Pancreas (tissue), 10 donors: ENCODE measurements at regions not wholly inside any gene's neighbourhood (a gene's known extent, or its start where the extent isn't known, plus 50 kb on each side); places are given as distances from the start of the nearest gene placed in this dataset.

Source experiments
- ATAC-seq, 4 donors: fragments of 200-7000 bp; cut with Tn5 transposase; one replicate each; pipeline versions ENCODE4 v1.8.0 to v1.9.1; 2020; ENCODE audit warnings: mild to moderate bottlenecking in 4 of 4, moderate library complexity in 4 of 4
- DNase-seq, 6 donors: peaks; one replicate each; pipeline ENCODE4 v3.0.0-alpha.2; 2020
- FAIRE-seq: peaks from 2 replicates; lab custom pipeline; 2012; peaks lifted over from hg19 to GRCh38; lab: Jason Lieb, UNC
- H3K27ac ChIP-seq, 4 donors: fragments of 200-600 bp; sonication (generic); 1 replicate in 3 of 4; 2 replicates in 1 of 4; pipeline versions ENCODE4 v1.5.0 to v1.8.0; 2020
- H3K27me3 ChIP-seq, 4 donors: fragments of 200-600 bp; one replicate each; pipeline ENCODE4 v1.8.0; 2021
- H3K36me3 ChIP-seq, 3 donors: fragments of 200-600 bp; sonication (generic) in 1 of 3; one replicate each; pipeline versions ENCODE4 v1.5.0 to v1.8.0; 2020 to 2021
- H3K4me1 ChIP-seq, 3 donors: fragments of 200-600 bp; one replicate each; pipeline ENCODE4 v1.8.0; 2021
- H3K4me3 ChIP-seq, 4 donors: fragments of 200-600 bp; sonication (generic) in 2 of 4; one replicate each; pipeline versions ENCODE4 v1.5.0 to v1.8.0; 2020 to 2021
- H3K9me3 ChIP-seq, 4 donors: fragments of 200-600 bp; one replicate each; pipeline ENCODE4 v1.8.0; 2021
- WGBS, 2 donors: extraction: QIAGEN DNeasy Blood & Tissue Kit; methylation state at CpG; one replicate each; pipeline ENCODE4 v1.1.7; 2013; 5-methylcytosine and 5-hydroxymethylcytosine counted together
- intact Hi-C, 3 donors: fragments of 100-400 bp; cut with DNase I; formaldehyde crosslinking; loops; one replicate each; pipeline versions ENCODE4 v1.11.1 to v1.14.2; 2022
- TF ChIP-seq, protein P1 (sequence below), 4 donors: fragments of 200-600 bp; sonication (generic) in 3 of 4; IDR thresholded peaks; one replicate each; pipeline versions ENCODE4 v1.5.0 to v1.8.0; 2021; ENCODE audit warnings: antibody characterized with exemption in 4 of 4
- donor health status: healthy with polysubstance abuse.
- donor health status: DM: no; HTN: no; CAD: no; lungs with moderate emphysema.
- donor health status: DM: no; HTN: no; CAD: no.
- donor health status: control.
- donor health status: control.
- donor health status: Bipolar disorder and iron deficiency.
- donor health status: DM: yes; HTN: yes; CAD: no.
- donor health status: DM: no; HTN: no; CAD: no.
- donor health status: DM: no; HTN: no; CAD: no.
- donor health status: DM: yes; HTN: yes; CAD: no.

DNA sequence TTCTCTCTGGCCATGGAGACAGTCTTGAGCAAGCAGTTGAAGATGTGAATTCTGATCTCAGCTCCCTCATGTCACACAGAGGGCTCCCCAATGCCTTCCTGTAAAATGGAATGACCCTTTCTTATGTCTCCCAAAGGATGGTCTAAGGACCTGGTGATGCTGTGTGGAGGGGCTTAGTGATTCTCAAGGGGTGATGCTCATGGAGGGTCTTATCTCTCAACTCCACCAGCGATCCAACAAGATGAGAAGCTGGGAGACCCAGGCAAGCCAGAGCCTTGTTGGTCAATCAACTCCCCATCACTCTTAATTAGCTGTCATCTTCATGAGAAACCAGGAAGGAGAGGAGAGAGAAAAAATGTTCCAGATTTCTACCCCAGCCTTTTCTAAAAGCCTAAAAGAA is 78.0 kb upstream of the SORCS3 start:
- Histone ChIP-seq H3K36me3 (no peaks in the 10 kb centered on the region), H3K9me3 (no peaks in the 10 kb centered on the region), H3K27me3 (peaks cover 0 to 10% (median 0%) of the 10 kb centered on the region in 4 donors), H3K4me1 (no peaks in the 10 kb centered on the region), H3K27ac (no peak overlapping the region), H3K4me3 (no peak overlapping the region)
- DNase-seq (no peak), ATAC-seq (no peak), FAIRE-seq (no peak)
- TF ChIP-seq, protein P1, sequence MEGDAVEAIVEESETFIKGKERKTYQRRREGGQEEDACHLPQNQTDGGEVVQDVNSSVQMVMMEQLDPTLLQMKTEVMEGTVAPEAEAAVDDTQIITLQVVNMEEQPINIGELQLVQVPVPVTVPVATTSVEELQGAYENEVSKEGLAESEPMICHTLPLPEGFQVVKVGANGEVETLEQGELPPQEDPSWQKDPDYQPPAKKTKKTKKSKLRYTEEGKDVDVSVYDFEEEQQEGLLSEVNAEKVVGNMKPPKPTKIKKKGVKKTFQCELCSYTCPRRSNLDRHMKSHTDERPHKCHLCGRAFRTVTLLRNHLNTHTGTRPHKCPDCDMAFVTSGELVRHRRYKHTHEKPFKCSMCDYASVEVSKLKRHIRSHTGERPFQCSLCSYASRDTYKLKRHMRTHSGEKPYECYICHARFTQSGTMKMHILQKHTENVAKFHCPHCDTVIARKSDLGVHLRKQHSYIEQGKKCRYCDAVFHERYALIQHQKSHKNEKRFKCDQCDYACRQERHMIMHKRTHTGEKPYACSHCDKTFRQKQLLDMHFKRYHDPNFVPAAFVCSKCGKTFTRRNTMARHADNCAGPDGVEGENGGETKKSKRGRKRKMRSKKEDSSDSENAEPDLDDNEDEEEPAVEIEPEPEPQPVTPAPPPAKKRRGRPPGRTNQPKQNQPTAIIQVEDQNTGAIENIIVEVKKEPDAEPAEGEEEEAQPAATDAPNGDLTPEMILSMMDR (IDR thresholded peaks at IDR 0.05), result no peak
- intact Hi-C loops, result no loop called here
- 48 to 53% methylated on average over 1 of the region's 1 CpG for WGBS, 2 donors

DNA sequence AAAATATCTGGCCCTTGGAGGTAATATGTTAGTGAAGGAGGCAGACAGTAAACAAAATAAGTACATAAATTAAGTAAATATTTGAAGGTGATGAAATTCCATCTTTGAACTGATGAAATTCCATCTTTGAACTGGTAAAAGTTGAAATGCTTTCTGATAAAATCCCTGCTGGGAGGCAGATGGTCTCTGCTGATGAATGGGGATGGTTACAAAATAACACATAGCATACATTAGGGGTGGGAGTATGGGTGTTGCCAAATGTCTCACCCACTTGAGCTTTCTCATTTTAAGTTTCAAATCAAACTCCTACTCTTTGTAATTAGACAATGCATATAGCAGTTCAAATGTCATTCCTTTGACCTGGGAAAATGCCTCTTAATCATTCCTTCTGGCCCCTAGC is 77.5 kb upstream of the SORCS3 start:
- ATAC-seq, result no peak
- no peak for DNase-seq
- Histone ChIP-seq H3K27ac (no peak overlapping the region), H3K9me3 (no peaks in the 10 kb centered on the region), H3K27me3 (peaks cover 0 to 10% (median 0%) of the 10 kb centered on the region in 4 donors), H3K4me3 (no peak overlapping the region), H3K4me1 (no peaks in the 10 kb centered on the region), H3K36me3 (no peaks in the 10 kb centered on the region)
- intact Hi-C loops, result no loop called here
- TF ChIP-seq, protein P1 (IDR thresholded peaks at IDR 0.05), result no peak
- FAIRE-seq, result no peak

DNA sequence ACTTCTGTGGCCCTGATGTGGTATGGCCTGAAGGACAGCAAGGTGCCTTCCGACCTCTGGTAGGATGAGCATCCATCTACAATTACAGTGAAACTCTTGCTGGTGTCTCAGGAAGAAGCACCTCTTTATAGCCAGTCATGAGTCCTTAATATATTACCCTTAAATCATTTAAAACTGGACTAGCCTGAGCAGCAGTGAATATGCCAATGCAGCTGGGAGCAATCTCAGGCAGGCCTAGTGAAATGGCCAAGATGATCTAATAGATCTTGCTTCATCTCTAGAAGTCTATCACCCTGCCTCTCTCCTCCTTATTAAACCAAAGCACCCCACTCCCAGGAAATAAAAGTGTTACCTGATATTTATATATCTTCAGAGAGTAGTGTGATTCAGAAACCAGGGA is 66.7 kb upstream of the SORCS3 start:
- Histone ChIP-seq H3K27ac (no peak overlapping the region), H3K27me3 (no peaks in the 10 kb centered on the region), H3K9me3 (peaks cover 0 to 3% (median 0%) of the 10 kb centered on the region in 4 donors), H3K4me1 (no peaks in the 10 kb centered on the region), H3K4me3 (no peak overlapping the region), H3K36me3 (no peaks in the 10 kb centered on the region)
- ATAC-seq, result no peak
- DNase-seq, result no peak
- WGBS, 2 donors, result 85 to 95% methylated on average over 1 of the region's 1 CpG
- FAIRE-seq, result no peak
- TF ChIP-seq, protein P1 (IDR thresholded peaks at IDR 0.05), result no peak
- intact Hi-C loops, result no loop called here

DNA sequence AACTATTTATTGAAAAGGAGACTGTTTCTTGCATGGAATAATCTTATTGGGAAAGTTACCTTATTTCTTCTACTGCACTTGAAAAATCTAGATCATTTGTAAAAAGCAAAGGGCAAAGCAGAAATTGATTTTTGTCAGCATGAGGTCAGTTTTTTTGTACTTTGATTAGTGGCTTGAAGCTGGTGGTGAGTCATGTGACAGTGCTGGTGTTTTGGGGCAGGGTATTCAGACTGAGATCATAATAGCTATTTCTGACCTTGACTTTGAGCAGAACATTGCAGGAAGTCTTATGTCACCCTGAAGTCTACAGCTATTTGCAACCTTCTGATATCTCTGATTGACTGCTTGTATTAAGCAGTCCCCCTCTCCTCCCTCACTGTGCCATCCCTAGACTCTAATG is 66.3 kb upstream of the SORCS3 start:
- Histone ChIP-seq H3K27ac (no peak overlapping the region), H3K27me3 (peaks cover 0 to 2% (median 0%) of the 10 kb centered on the region in 4 donors), H3K36me3 (no peaks in the 10 kb centered on the region), H3K9me3 (peaks cover 0 to 3% (median 0%) of the 10 kb centered on the region in 4 donors), H3K4me1 (no peaks in the 10 kb centered on the region), H3K4me3 (no peak overlapping the region)
- no peak for FAIRE-seq
- intact Hi-C loops, result no loop called here
- ATAC-seq, result no peak
- TF ChIP-seq, protein P1 (IDR thresholded peaks at IDR 0.05), result no peak
- DNase-seq, result no peak

DNA sequence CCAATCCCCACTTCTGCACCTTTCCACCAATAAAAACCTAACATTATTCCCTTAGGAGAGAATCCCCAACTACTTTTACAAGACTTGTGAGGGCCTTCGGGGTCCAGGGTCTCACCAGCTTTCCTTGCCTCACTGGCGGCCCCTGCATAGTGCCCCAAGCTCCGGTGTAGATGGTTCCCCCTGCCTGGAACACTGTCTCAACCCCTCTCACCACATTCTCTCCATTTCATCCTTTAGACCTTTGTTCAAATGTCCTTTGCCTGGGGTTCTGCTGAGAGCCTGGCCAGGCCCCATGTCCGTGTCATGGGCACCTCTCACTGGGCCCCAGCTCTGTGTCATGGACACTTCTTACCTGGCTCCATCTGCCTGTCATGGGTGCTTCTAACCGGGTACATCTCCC is 64.5 kb upstream of the SORCS3 start:
- no peak overlapping the region for H3K27ac ChIP-seq
- DNase-seq (no peak), ATAC-seq (no peak), FAIRE-seq (no peak)
- no peaks in the 10 kb centered on the region for H3K4me1 ChIP-seq
- H3K36me3 ChIP-seq, result no peaks in the 10 kb centered on the region
- WGBS, 2 donors, result 66 to 75% methylated on average over 5 of the region's 5 CpGs
- TF ChIP-seq, protein P1 (IDR thresholded peaks at IDR 0.05), result no peak
- H3K9me3 ChIP-seq, result no peaks in the 10 kb centered on the region
- H3K4me3 ChIP-seq, result no peak overlapping the region
- intact Hi-C loops, result no loop called here
- H3K27me3 ChIP-seq, result peaks cover 0 to 9% (median 0%) of the 10 kb centered on the region in 4 donors
